HG03196 (cell line): ENCODE measurements at regions not wholly inside any gene's neighbourhood (a gene's known extent, or its start where the extent isn't known, plus 50 kb on each side); places are given as distances from the start of the nearest gene placed in this dataset.
A peak's percentile ranks its signal among the peaks of the same experiment; 100 is the strongest.
"Not testable (repeated sequence)": the region's sequence is repeated elsewhere in the genome, so short reads cannot be mapped to it uniquely, and the experiment has no call there.

ENCODE experiments used
- ATAC-seq: cut with Tn5 transposase; IDR thresholded peaks from one replicate; pipeline ENCODE4 v1.9.1; 2021; ENCODE audit not compliant: unreplicated experiment

GRCh38 chr4:131159261-131159660 is 1989.8 kb upstream of the PCDH10 start:
- ATAC-seq = no peak

GRCh38 chr4:131192318-131192717 is 1956.8 kb upstream of the PCDH10 start:
- no peak for ATAC-seq

GRCh38 chr4:131207589-131207988 is 1941.5 kb upstream of the PCDH10 start:
- ATAC-seq = no peak

GRCh38 chr4:131248314-131248713 is 1900.8 kb upstream of the PCDH10 start:
- no peak for ATAC-seq

GRCh38 chr4:131251321-131251720 is 1897.8 kb upstream of the PCDH10 start:
- no peak for ATAC-seq

- ATAC-seq = no peak
Observed at GRCh38 chr4:131257241-131257640, 1891.9 kb upstream of the PCDH10 start.

- no peak for ATAC-seq
Observed at GRCh38 chr4:131258361-131258760, 1890.7 kb upstream of the PCDH10 start.

GRCh38 chr4:131288441-131288840 is 1860.7 kb upstream of the PCDH10 start:
- no peak for ATAC-seq

- ATAC-seq = no peak
Observed at GRCh38 chr4:131296192-131296591, 1852.9 kb upstream of the PCDH10 start.

- ATAC-seq = no peak
Observed at GRCh38 chr4:131302108-131302507, 1847.0 kb upstream of the PCDH10 start.

GRCh38 chr4:131304686-131305085 is 1844.4 kb upstream of the PCDH10 start:
- ATAC-seq = no peak

GRCh38 chr4:131309628-131310027 is 1839.5 kb upstream of the PCDH10 start:
- no peak for ATAC-seq

- no peak for ATAC-seq
Observed at GRCh38 chr4:131316086-131316485, 1833.0 kb upstream of the PCDH10 start.

- no peak for ATAC-seq
Observed at GRCh38 chr4:131337936-131338335, 1811.2 kb upstream of the PCDH10 start.

- no peak for ATAC-seq
Observed at GRCh38 chr4:131339137-131339536, 1810.0 kb upstream of the PCDH10 start.

GRCh38 chr4:131344761-131345160 is 1804.3 kb upstream of the PCDH10 start:
- no peak for ATAC-seq

GRCh38 chr4:131347816-131348215 is 1801.3 kb upstream of the PCDH10 start:
- no peak for ATAC-seq

- peak; percentile 61 for ATAC-seq
Observed at GRCh38 chr4:131348263-131348662, 1800.8 kb upstream of the PCDH10 start.

GRCh38 chr4:131352371-131352770 is 1796.7 kb upstream of the PCDH10 start:
- not testable (repeated sequence) for ATAC-seq

- ATAC-seq = no peak
Observed at GRCh38 chr4:131366714-131367113, 1782.4 kb upstream of the PCDH10 start.

GRCh38 chr4:131367441-131367840 is 1781.7 kb upstream of the PCDH10 start:
- no peak for ATAC-seq

GRCh38 chr4:131370846-131371245 is 1778.2 kb upstream of the PCDH10 start:
- no peak for ATAC-seq

- ATAC-seq = no peak
Observed at GRCh38 chr4:131381055-131381454, 1768.0 kb upstream of the PCDH10 start.

GRCh38 chr4:131382839-131383238 is 1766.3 kb upstream of the PCDH10 start:
- ATAC-seq = no peak
